HepG2 (cell line): ENCODE measurements at regions not wholly inside any gene's neighbourhood (a gene's known extent, or its start where the extent isn't known, plus 50 kb on each side); places are given as distances from the start of the nearest gene placed in this dataset.

Experiments used
- ATAC-seq: fragments of 200-7000 bp; cut with Tn5 transposase; 3 replicates; pipeline ENCODE4 v1.9.1; 2020; ENCODE audit warnings: mild to moderate bottlenecking, moderate library complexity
- BruUV-seq: library from RNA; stranded (reverse); fragments of 400-500 nt; replicated peaks from 2 replicates; lab custom pipeline; 2021; lab: Mats Ljungman, UMichigan
- CTCF ChIA-PET: fragments of 300-600 bp; formaldehyde crosslinking; extraction: SDS; loops from one replicate; lab custom pipeline; 2021; ENCODE audit warnings: low total read pairs, inconsistent platforms, low intra/inter-chr PET ratio; lab: Yijun Ruan, JAX
- POLR2A ChIA-PET: fragments of 350-600 bp; sonication (Branson Sonifier 250); formaldehyde crosslinking; loops from one replicate; lab custom pipeline; 2020; ENCODE audit warnings: antibody characterized with exemption, inconsistent platforms; lab: Yijun Ruan, JAX
- DNase-seq: peaks from one replicate; pipeline ENCODE4 v3.0.0-alpha.2; 2015; ENCODE audit warnings: low spot score
- FAIRE-seq: peaks from 3 replicates; lab custom pipeline; 2011; peaks lifted over from hg19 to GRCh38; lab: Jason Lieb, UNC
- H2AFZ ChIP-seq: one replicate; pipeline ENCODE4 v1.6.1; 2011; ENCODE audit warnings: low read length, inconsistent platforms
- H3K27ac ChIP-seq: fragments of 300-600 bp; 3 replicates; pipeline ENCODE4 v1.8.0; 2011; ENCODE audit warnings: mixed run types, mild to moderate bottlenecking, mixed read lengths, low read length, inconsistent platforms; ENCODE audit not compliant: insufficient read depth; ENCODE audit errors: extremely low read length
- H3K27me3 ChIP-seq, 2 experiments: fragments of 200-600 bp in 1 of 2; 2 replicates in 1 of 2; 3 replicates in 1 of 2; pipeline versions ENCODE4 v1.6.0 to v1.8.0; 2011; ENCODE audit warnings: low read length in 2 of 2, mild to moderate bottlenecking in 2 of 2, moderate library complexity in 2 of 2, inconsistent platforms in 1 of 2; ENCODE audit not compliant: insufficient read depth in 2 of 2, control insufficient read depth in 1 of 2
- H3K36me3 ChIP-seq, 2 experiments: fragments of 200-600 bp in 1 of 2; replicated peaks in 1 of 2; 2 replicates in 1 of 2; 3 replicates in 1 of 2; pipeline versions ENCODE4 v1.5.1 to v1.8.0; 2011; ENCODE audit warnings: low read length in 2 of 2, inconsistent platforms in 1 of 2; ENCODE audit not compliant: insufficient read depth in 2 of 2, control insufficient read depth in 1 of 2
- H3K4me1 ChIP-seq: 2 replicates; pipeline ENCODE4 v1.5.1; 2012; ENCODE audit warnings: low read length, inconsistent platforms; ENCODE audit not compliant: insufficient read depth
- H3K4me2 ChIP-seq: 2 replicates; pipeline ENCODE4 v1.6.0; 2011; ENCODE audit warnings: low read depth, low read length, inconsistent platforms
- H3K4me3 ChIP-seq, 3 experiments: fragments of 200-600 bp in 1 of 3; sonication (generic), shearing (Covaris generic) in 1 of 3; replicated peaks in 1 of 3; 2 replicates each; pipeline ENCODE4 v1.5.1; 2011 to 2016; ENCODE audit warnings: low read length in 3 of 3, inconsistent platforms in 2 of 3, low read depth in 2 of 3, mild to moderate bottlenecking in 2 of 3, control low read depth in 1 of 3, mixed read lengths in 1 of 3; ENCODE audit not compliant: insufficient read depth in 1 of 3
- H3K79me2 ChIP-seq: one replicate; pipeline ENCODE4 v1.6.1; 2011; ENCODE audit warnings: low read length, inconsistent platforms; ENCODE audit not compliant: insufficient read depth
- H3K9ac ChIP-seq: 2 replicates; pipeline ENCODE4 v1.6.0; 2011; ENCODE audit warnings: mild to moderate bottlenecking, low read depth, low read length, inconsistent platforms; ENCODE audit not compliant: insufficient read depth
- H3K9me3 ChIP-seq: 2 replicates; pipeline ENCODE4 v1.5.1; 2012; ENCODE audit warnings: mild to moderate bottlenecking, low read length
- H4K20me1 ChIP-seq: 2 replicates; pipeline ENCODE4 v1.6.0; 2011; ENCODE audit warnings: inconsistent platforms, mild to moderate bottlenecking, low read length, moderate library complexity; ENCODE audit not compliant: insufficient read depth
- ELF4 ChIP-seq: sonication (generic); formaldehyde crosslinking; IDR thresholded peaks from 2 replicates; pipeline ENCODE4 v1.5.0; 2020; ENCODE audit warnings: missing genetic modification reagents, mild to moderate bottlenecking, moderate library complexity, borderline replicate concordance
- MAFG ChIP-seq: sonication (generic); formaldehyde crosslinking; IDR thresholded peaks from 2 replicates; pipeline ENCODE4 v1.5.1; 2020; ENCODE audit warnings: mild to moderate bottlenecking, missing genetic modification reagents
- SKIL ChIP-seq: sonication (generic); formaldehyde crosslinking; IDR thresholded peaks from 2 replicates; pipeline ENCODE4 v1.8.0; 2022; ENCODE audit warnings: missing genetic modification reagents, mild to moderate bottlenecking, moderate library complexity, borderline replicate concordance
- ZNF768 ChIP-seq: sonication (generic); formaldehyde crosslinking; IDR thresholded peaks from 2 replicates; pipeline ENCODE4 v1.4.0; 2020; ENCODE audit warnings: missing genetic modification reagents
- WGBS: methylation state at CpG from one replicate; pipeline ENCODE4 v1.1.6; 2017; ENCODE audit warnings: low lambda C conversion rate; 5-methylcytosine and 5-hydroxymethylcytosine counted together
- in situ Hi-C: cut with HindIII; loops from 2 replicates; pipeline ENCODE4 v1.10.0; 2017; ENCODE audit warnings: low pct_unique_long_range_greater_than_20kb; ENCODE audit not compliant: extremely low pct_ligation_motif_present
- intact Hi-C: fragments of 100-400 bp; cut with micrococcal nuclease; formaldehyde crosslinking; loops from one replicate; pipeline ENCODE4 v1.10.0; 2022; ENCODE audit not compliant: unreplicated experiment

GRCh38 chr7:35487402-35487801 is 207.5 kb downstream of the HERPUD2 start:
- no peak for DNase-seq
- no peaks in the 10 kb centered on the region for H3K9me3 ChIP-seq
- no peaks in the 10 kb centered on the region for H3K4me1 ChIP-seq
- in situ Hi-C loops = no loop called here
- BruUV-seq = no TSS peak
- H4K20me1 ChIP-seq = no peaks in the 10 kb centered on the region
- ChIA-PET POLR2A (no interaction called here), CTCF (no interaction called here)
- intact Hi-C loops = no loop called here
- H3K36me3 ChIP-seq = no peaks in the 10 kb centered on the region
- H3K27me3 ChIP-seq = peaks cover 0 to 1% of the 10 kb centered on the region in 2 experiments; a peak in 2 of 5 replicates
- 5% methylated on average over 4 of the region's 6 CpGs for WGBS
- TF ChIP-seq MAFG (CRISPR knock-in tag) (no peak), ZNF768 (no peak), ELF4 (CRISPR knock-in tag) (no peak)
- H3K9ac ChIP-seq = no peak overlapping the region
- FAIRE-seq = no peak
- no peak overlapping the region for H3K4me3 ChIP-seq
- H3K79me2 ChIP-seq = no peaks in the 10 kb centered on the region
- no peak for ATAC-seq
- H3K4me2 ChIP-seq = no peak overlapping the region
- no peak overlapping the region for H3K27ac ChIP-seq
- no peak overlapping the region for H2AFZ ChIP-seq

DNA sequence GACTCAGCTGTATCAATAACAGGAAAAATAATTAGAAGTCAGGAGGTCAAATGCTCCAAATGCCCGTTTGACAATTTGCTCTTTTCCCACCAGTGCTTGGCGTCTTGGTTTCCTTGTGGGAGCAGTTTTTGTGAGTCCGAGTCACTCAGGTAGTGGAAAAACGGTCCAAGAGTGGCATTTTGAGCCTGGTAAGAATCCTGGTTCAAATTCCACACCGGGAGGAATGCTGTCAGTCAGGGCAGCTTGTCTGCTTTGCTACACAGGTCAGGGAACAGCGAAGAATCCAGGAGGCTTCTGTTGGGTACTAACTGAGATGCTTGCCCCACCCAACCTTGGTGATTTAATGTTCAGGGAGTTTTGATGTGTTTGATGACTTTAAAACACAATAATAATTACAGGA is 209.5 kb downstream of the HERPUD2 start:
- ATAC-seq = no peak
- DNase-seq = no peak
- ChIA-PET CTCF (no interaction called here), POLR2A (no interaction called here)
- no peak for TF ChIP-seq SKIL
- H3K4me2 ChIP-seq = no peak overlapping the region
- no peak overlapping the region for H3K9ac ChIP-seq
- no TSS peak for BruUV-seq
- H4K20me1 ChIP-seq = no peaks in the 10 kb centered on the region
- no peaks in the 10 kb centered on the region for H3K36me3 ChIP-seq
- no peaks in the 10 kb centered on the region for H3K4me1 ChIP-seq
- intact Hi-C loops = no loop called here
- H3K79me2 ChIP-seq = no peaks in the 10 kb centered on the region
- H2AFZ ChIP-seq = no peak overlapping the region
- WGBS = 5% methylated on average over 6 of the region's 6 CpGs
- H3K4me3 ChIP-seq = no peak overlapping the region
- FAIRE-seq = no peak
- H3K27ac ChIP-seq = no peak overlapping the region
- no peaks in the 10 kb centered on the region; a peak in 1 of 5 replicates for H3K27me3 ChIP-seq
- H3K9me3 ChIP-seq = no peaks in the 10 kb centered on the region
- in situ Hi-C loops = no loop called here
